ENCODE measurements at regions not wholly inside any gene's neighbourhood (a gene's known extent, or its start where the extent isn't known, plus 50 kb on each side); places are given as distances from the start of the nearest gene placed in this dataset.

DNA sequence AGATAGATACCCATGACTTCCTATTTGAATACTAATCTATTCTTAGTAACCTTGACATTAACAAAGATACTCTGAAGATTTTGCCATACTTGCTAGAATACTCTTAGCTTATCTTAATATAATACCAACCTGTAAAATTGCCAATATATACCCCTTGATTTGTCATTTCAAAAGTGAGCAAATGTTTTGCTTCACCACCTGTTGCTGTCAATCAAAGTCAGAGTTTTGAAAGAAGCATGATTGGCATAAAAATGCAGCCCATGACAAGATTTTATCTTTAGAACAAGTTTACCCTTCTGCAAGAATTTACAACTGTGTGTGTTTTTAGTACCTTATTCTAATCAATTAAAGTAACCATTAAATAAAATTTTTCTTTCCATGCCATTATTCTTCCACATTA is 236.2 kb downstream of the TBX18 start:
- H3K27me3 ChIP-seq (ENCODE audit: low read depth), result no peaks in the 10 kb centered on the region
- no peaks in the 10 kb centered on the region for H3K9me3 ChIP-seq
- H3K36me3 ChIP-seq, result no peaks in the 10 kb centered on the region
- no peak overlapping the region for H3K4me3 ChIP-seq
- no peak overlapping the region for H3K27ac ChIP-seq
- no peak for DNase-seq
- ATAC-seq, result no peak
- intact Hi-C loops (cut with DNase I), result no loop called here
- TF ChIP-seq, protein P1, sequence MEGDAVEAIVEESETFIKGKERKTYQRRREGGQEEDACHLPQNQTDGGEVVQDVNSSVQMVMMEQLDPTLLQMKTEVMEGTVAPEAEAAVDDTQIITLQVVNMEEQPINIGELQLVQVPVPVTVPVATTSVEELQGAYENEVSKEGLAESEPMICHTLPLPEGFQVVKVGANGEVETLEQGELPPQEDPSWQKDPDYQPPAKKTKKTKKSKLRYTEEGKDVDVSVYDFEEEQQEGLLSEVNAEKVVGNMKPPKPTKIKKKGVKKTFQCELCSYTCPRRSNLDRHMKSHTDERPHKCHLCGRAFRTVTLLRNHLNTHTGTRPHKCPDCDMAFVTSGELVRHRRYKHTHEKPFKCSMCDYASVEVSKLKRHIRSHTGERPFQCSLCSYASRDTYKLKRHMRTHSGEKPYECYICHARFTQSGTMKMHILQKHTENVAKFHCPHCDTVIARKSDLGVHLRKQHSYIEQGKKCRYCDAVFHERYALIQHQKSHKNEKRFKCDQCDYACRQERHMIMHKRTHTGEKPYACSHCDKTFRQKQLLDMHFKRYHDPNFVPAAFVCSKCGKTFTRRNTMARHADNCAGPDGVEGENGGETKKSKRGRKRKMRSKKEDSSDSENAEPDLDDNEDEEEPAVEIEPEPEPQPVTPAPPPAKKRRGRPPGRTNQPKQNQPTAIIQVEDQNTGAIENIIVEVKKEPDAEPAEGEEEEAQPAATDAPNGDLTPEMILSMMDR (IDR thresholded peaks at IDR 0.05), result no peak
- H3K4me1 ChIP-seq, result no peaks in the 10 kb centered on the region

DNA sequence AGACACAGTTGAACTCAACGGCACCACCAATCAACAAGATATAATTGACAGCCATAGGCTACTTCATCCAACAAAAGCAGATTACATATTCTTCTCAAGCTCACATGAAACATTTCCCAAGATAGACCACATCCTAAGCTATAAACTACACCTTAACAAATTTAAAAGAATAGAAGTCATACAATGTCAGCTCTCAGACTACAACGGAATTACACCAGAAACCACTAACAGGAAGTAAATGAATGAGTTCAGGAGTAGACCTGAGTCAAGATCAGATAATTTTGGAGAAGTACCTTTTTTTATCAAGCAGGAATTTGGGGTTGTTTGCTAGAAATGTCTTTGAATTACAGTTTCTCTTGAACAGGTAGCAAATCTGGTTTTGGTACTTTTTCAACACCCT is 237.8 kb downstream of the TBX18 start:
- intact Hi-C loops (cut with DNase I), result no loop called here
- no peaks in the 10 kb centered on the region for H3K36me3 ChIP-seq
- DNase-seq (no peak), ATAC-seq (no peak)
- no peaks in the 10 kb centered on the region for H3K27me3 ChIP-seq (ENCODE audit: low read depth)
- TF ChIP-seq, protein P1 (IDR thresholded peaks at IDR 0.05), result no peak
- no peaks in the 10 kb centered on the region for H3K9me3 ChIP-seq
- H3K4me1 ChIP-seq, result no peaks in the 10 kb centered on the region
- H3K4me3 ChIP-seq, result no peak overlapping the region
- H3K27ac ChIP-seq, result no peak overlapping the region

DNA sequence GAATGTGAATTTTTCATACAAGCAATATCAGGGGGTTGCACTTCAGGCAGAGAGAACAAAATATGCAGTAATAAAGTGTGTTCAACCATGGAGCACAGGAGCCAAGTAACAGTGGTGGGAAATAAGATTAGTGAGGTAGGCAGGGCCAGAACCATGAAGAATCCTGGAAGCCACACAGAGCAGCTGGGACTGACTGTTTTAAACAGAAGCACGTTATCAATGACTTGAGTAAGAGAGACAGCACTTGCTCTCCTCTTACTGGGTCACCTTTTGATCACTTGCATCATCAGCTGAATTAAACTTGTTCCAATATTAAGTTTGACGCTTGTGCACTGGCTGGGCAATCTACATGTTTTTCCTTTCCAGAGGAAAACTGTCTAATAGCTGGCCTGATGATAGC is 238.5 kb downstream of the TBX18 start:
- Histone ChIP-seq H3K27me3 (ENCODE audit: low read depth) (no peaks in the 10 kb centered on the region), H3K4me1 (no peaks in the 10 kb centered on the region), H3K36me3 (no peaks in the 10 kb centered on the region), H3K4me3 (no peak overlapping the region), H3K9me3 (no peaks in the 10 kb centered on the region), H3K27ac (no peak overlapping the region)
- DNase-seq (no peak), ATAC-seq (no peak)
- intact Hi-C loops (cut with DNase I), result no loop called here
- TF ChIP-seq, protein P1 (IDR thresholded peaks at IDR 0.05), result no peak

DNA sequence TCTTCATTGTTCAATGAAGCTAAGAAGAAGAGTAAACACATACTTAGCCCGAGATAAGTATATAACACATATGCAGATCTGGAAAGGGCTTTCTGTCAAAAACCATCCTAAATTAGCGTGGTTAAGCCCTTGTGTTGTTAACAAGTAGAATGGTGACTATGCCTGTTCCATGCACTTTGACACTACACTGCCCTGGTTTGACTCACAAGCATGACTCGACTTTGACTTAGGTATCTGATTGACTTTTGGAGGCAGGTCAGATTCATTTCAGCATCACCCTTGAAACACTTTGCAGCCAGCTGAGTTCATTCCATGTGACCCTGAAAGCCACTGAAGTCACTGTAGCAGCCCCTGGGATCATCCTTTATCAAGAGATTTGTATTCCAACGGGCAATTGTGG is 239.8 kb downstream of the TBX18 start:
- DNase-seq (no peak), ATAC-seq (no peak)
- Histone ChIP-seq H3K4me3 (no peak overlapping the region), H3K27ac (no peak overlapping the region), H3K9me3 (no peaks in the 10 kb centered on the region), H3K36me3 (no peaks in the 10 kb centered on the region), H3K27me3 (ENCODE audit: low read depth) (no peaks in the 10 kb centered on the region), H3K4me1 (no peaks in the 10 kb centered on the region)
- intact Hi-C loops (cut with DNase I), result no loop called here
- TF ChIP-seq, protein P1 (IDR thresholded peaks at IDR 0.05), result no peak

DNA sequence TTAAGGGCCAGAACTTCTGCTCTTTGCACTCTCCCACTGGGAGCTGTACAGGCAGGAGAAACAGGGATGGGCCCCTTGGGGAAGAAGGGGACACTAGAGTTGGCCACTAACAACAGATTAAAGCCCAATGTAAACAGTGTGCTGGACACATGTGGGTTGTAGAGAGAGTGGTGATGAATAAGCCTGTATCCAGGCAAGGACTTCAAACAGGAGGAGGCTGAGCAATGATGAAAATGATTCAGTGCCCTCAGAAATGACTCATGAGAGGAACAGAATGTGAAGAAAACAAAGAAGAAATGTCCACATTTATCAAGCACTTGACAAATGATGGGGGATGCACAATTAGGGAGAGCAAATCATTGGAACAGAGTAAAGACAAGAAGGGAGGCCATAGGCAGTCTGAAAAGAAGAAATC is 242.3 kb downstream of the TBX18 start:
- Histone ChIP-seq H3K4me1 (no peaks in the 10 kb centered on the region), H3K4me3 (no peak overlapping the region), H3K27ac (no peak overlapping the region), H3K36me3 (no peaks in the 10 kb centered on the region), H3K27me3 (ENCODE audit: low read depth) (no peaks in the 10 kb centered on the region), H3K9me3 (no peaks in the 10 kb centered on the region)
- TF ChIP-seq, protein P1 (IDR thresholded peaks at IDR 0.05), result no peak
- ATAC-seq (no peak), DNase-seq (no peak)
- intact Hi-C loops (cut with DNase I), result no loop called here

DNA sequence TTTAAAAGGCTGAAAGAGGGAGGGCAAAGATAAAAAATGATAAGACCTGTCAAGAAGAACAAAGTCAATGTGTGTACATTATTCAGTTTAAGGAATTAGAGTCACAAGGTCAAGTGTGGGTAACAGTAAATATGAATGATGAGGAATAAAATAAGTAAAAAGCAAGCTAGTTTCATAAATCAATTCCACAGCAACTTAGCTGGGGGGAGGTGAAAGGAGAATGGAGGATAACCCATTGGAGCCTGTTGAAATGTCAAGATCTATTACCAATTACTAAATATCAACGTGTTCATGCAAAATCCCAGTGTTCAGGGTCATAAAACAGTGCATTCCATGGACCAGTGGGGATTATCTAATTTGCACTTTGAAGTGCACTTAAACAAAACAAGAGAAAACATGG is 242.9 kb downstream of the TBX18 start:
- TF ChIP-seq, protein P1 (IDR thresholded peaks at IDR 0.05), result no peak
- Histone ChIP-seq H3K27ac (no peak overlapping the region), H3K4me1 (no peaks in the 10 kb centered on the region), H3K9me3 (no peaks in the 10 kb centered on the region), H3K27me3 (ENCODE audit: low read depth) (no peaks in the 10 kb centered on the region), H3K4me3 (no peak overlapping the region), H3K36me3 (no peaks in the 10 kb centered on the region)
- intact Hi-C loops (cut with DNase I), result no loop called here
- DNase-seq (no peak), ATAC-seq (no peak)
